GM23248 (cell line): ENCODE measurements at regions not wholly inside any gene's neighbourhood (a gene's known extent, or its start where the extent isn't known, plus 50 kb on each side); places are given as distances from the start of the nearest gene placed in this dataset.

Experiments
- EZH2 ChIP-seq: fragments of 200-600 bp; sonication (generic); IDR thresholded peaks from 2 replicates; pipeline ENCODE4 v1.6.1; 2018; ENCODE audit warnings: antibody characterized with exemption, mild to moderate bottlenecking; ENCODE audit not compliant: insufficient read depth, poor library complexity, severe bottlenecking
- EZH2phosphoT487 ChIP-seq: fragments of 200-600 bp; sonication (generic); IDR thresholded peaks from 2 replicates; pipeline ENCODE4 v1.6.1; 2018; ENCODE audit warnings: antibody characterized with exemption, moderate library complexity, mild to moderate bottlenecking, low read depth; ENCODE audit not compliant: insufficient read depth

GRCh38 chr4:181431006-181431405 is 812.2 kb upstream of the TENM3 start:
- TF ChIP-seq EZH2phosphoT487 (no peak), EZH2 (no peak)
